ENCODE measurements at regions not wholly inside any gene's neighbourhood (a gene's known extent, or its start where the extent isn't known, plus 50 kb on each side); places are given as distances from the start of the nearest gene placed in this dataset.

DNA sequence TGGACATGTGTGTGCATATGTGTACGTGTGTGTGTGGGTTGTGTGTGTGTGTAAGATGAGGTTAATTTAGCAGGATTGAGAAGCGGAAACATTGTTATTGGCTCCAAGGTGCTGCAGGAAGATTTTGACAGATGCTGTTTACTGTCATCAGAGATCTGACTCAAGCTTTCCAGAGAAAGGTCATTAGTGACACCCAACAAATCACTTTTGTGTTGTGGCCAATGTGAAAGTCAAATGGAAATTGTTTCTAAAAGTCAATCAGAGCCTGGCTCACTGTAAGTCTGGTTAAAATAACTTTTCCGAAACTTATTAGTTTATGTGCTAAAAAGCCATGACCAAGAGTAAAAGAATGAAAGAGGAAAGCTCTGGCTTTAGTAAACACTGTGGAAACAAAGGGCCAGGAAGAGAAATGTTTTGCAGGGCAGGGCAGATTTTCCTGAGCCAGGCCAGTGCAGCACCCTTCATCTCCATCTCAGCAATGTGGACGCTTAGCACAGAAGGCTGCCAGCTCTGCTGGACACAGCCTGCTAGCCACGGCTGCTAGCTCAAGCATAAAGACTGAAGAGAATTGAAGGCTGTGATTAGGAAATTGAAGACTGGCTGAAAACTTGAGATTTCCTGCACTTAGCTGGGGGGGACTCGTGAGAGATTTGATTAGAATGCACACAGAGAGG is 235.8 kb downstream of the NEDD1 start:
- H3K9me3 Mint-ChIP-seq, result peaks cover 3% of the 10 kb centered on the region
- TF ChIP-seq, protein P1, sequence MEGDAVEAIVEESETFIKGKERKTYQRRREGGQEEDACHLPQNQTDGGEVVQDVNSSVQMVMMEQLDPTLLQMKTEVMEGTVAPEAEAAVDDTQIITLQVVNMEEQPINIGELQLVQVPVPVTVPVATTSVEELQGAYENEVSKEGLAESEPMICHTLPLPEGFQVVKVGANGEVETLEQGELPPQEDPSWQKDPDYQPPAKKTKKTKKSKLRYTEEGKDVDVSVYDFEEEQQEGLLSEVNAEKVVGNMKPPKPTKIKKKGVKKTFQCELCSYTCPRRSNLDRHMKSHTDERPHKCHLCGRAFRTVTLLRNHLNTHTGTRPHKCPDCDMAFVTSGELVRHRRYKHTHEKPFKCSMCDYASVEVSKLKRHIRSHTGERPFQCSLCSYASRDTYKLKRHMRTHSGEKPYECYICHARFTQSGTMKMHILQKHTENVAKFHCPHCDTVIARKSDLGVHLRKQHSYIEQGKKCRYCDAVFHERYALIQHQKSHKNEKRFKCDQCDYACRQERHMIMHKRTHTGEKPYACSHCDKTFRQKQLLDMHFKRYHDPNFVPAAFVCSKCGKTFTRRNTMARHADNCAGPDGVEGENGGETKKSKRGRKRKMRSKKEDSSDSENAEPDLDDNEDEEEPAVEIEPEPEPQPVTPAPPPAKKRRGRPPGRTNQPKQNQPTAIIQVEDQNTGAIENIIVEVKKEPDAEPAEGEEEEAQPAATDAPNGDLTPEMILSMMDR (IDR thresholded peaks at IDR 0.05; ENCODE audit: unreplicated experiment), result no peak
- peaks cover 1% of the 10 kb centered on the region for H3K27me3 Mint-ChIP-seq (ENCODE audit: low read depth)
- H3K36me3 Mint-ChIP-seq, result no peaks in the 10 kb centered on the region
- DNase-seq (ENCODE audit: low spot score in 2 of 2, unreplicated experiment in 2 of 2), result no peak
- H3K27ac Mint-ChIP-seq, result no peak overlapping the region
- peaks cover 11% of the 10 kb centered on the region for H3K4me1 Mint-ChIP-seq
- H3K4me3 Mint-ChIP-seq, result no peak overlapping the region

GRCh38 chr12:97148941-97149559 is 242.0 kb downstream of the NEDD1 start:
- DNase-seq (ENCODE audit: low spot score in 2 of 2, unreplicated experiment in 2 of 2), result peak; percentile 32 to 68
- Mint-ChIP-seq H3K27me3 (ENCODE audit: low read depth) (no peaks in the 10 kb centered on the region), H3K9me3 (no peaks in the 10 kb centered on the region), H3K36me3 (no peaks in the 10 kb centered on the region), H3K4me1 (peaks cover 2% of the 10 kb centered on the region), H3K4me3 (no peak overlapping the region), H3K27ac (no peak overlapping the region)
- TF ChIP-seq, protein P1 (IDR thresholded peaks at IDR 0.05; ENCODE audit: unreplicated experiment), result peak; percentile 32

DNA sequence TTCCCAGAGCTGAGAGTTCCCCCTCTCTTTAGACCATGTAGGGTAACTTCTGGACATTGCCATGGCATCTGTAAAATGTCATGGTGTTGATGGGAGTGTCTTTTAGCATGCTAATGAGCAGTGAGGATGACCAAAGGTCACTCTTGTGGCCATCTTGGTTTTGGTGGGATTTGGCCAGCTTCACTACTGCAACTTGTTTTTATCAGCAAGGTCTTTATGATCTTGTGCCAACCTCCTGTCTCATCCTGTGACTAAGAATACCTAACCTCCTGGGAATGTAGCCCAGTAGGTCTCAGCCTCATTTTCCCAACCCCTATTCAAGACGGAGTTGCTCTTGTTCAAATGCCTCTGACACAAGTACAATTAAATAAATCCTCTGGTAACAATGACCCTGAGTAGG is 244.4 kb downstream of the NEDD1 start:
- Mint-ChIP-seq H3K9me3 (peaks cover 5% of the 10 kb centered on the region), H3K4me1 (no peaks in the 10 kb centered on the region), H3K36me3 (no peaks in the 10 kb centered on the region), H3K27ac (no peak overlapping the region), H3K4me3 (no peak overlapping the region), H3K27me3 (ENCODE audit: low read depth) (no peaks in the 10 kb centered on the region)
- no peak for DNase-seq (ENCODE audit: low spot score in 2 of 2, unreplicated experiment in 2 of 2)
- TF ChIP-seq, protein P1 (IDR thresholded peaks at IDR 0.05; ENCODE audit: unreplicated experiment), result no peak

GRCh38 chr12:97159377-97159776 is 252.3 kb downstream of the NEDD1 start:
- DNase-seq (ENCODE audit: low spot score in 2 of 2, unreplicated experiment in 2 of 2), result no peak
- peaks cover 5% of the 10 kb centered on the region for H3K9me3 Mint-ChIP-seq
- no peaks in the 10 kb centered on the region for H3K36me3 Mint-ChIP-seq
- peaks cover 27% of the 10 kb centered on the region for H3K4me1 Mint-ChIP-seq
- H3K27me3 Mint-ChIP-seq (ENCODE audit: low read depth), result no peaks in the 10 kb centered on the region
- H3K4me3 Mint-ChIP-seq, result no peak overlapping the region
- TF ChIP-seq, protein P1 (IDR thresholded peaks at IDR 0.05; ENCODE audit: unreplicated experiment), result no peak
- H3K27ac Mint-ChIP-seq, result no peak overlapping the region

DNA sequence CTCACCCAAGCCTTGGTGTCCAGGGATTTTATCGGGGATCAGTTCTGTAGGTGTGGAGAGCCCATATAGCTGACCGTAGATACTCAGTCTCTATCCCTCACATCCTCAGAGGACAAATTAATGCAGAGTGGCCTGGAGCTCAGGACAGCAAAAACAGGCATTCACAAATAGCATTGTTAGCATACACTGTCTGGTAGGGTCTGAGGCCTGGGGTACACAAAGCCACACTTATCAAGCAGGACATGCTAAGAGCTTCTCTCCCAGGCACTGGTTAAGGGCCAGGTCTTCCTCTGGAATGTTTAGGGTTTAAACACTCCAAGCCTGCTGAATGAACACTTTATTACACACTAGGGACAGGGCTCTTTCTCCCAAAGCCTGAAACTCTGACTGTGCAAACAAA is 253.2 kb downstream of the NEDD1 start:
- TF ChIP-seq, protein P1 (IDR thresholded peaks at IDR 0.05; ENCODE audit: unreplicated experiment), result no peak
- Mint-ChIP-seq H3K27ac (no peak overlapping the region), H3K9me3 (peaks cover 5% of the 10 kb centered on the region), H3K27me3 (ENCODE audit: low read depth) (no peaks in the 10 kb centered on the region), H3K4me1 (peaks cover 27% of the 10 kb centered on the region), H3K36me3 (no peaks in the 10 kb centered on the region), H3K4me3 (no peak overlapping the region)
- DNase-seq (ENCODE audit: low spot score in 2 of 2, unreplicated experiment in 2 of 2), result no peak

Data from mesothelial cell of epicardium (in vitro differentiated cells).